Suppressor macrophage treated with lipopolysaccharide for 4 hours (primary cell): ENCODE measurements at regions not wholly inside any gene's neighbourhood (a gene's known extent, or its start where the extent isn't known, plus 50 kb on each side); places are given as distances from the start of the nearest gene placed in this dataset.

ENCODE experiments used
- DNase-seq: peaks from one replicate; pipeline ENCODE4 v3.0.0-alpha.2; 2020

GRCh38 chr1:164937291-164937690, 378.3 kb downstream of the PBX1 start:
- no peak for DNase-seq

GRCh38 chr1:164932580-164932979, 373.6 kb downstream of the PBX1 start:
- no peak for DNase-seq

GRCh38 chr1:164930833-164931232, 371.8 kb downstream of the PBX1 start:
- no peak for DNase-seq

GRCh38 chr1:164930241-164930640, 371.3 kb downstream of the PBX1 start:
- DNase-seq, result no peak

GRCh38 chr1:164928232-164928812, 369.3 kb downstream of the PBX1 start:
- DNase-seq, result no peak

GRCh38 chr1:164926107-164926506, 367.1 kb downstream of the PBX1 start:
- no peak for DNase-seq

- no peak for DNase-seq
These were observed 363.6 kb downstream of the PBX1 start for GRCh38 chr1:164922585-164922984.

GRCh38 chr1:164921493-164921892, 362.5 kb downstream of the PBX1 start:
- DNase-seq, result no peak

GRCh38 chr1:164918140-164918539, 359.2 kb downstream of the PBX1 start:
- DNase-seq, result no peak

- DNase-seq, result no peak
These were observed 355.2 kb downstream of the PBX1 start for GRCh38 chr1:164914208-164914607.

- no peak for DNase-seq
These were observed 353.3 kb downstream of the PBX1 start for GRCh38 chr1:164912290-164912689.

- no peak for DNase-seq
These were observed 351.7 kb downstream of the PBX1 start for GRCh38 chr1:164910671-164911070.

GRCh38 chr1:164907666-164908065, 348.7 kb downstream of the PBX1 start:
- no peak for DNase-seq

- no peak for DNase-seq
These were observed 346.9 kb downstream of the PBX1 start for GRCh38 chr1:164905869-164906268.

GRCh38 chr1:164902491-164902890, 343.5 kb downstream of the PBX1 start:
- no peak for DNase-seq
